Stimulated activated CD4-positive, alpha-beta T cell treated with anti-CD3 and anti-CD28 coated beads, Interleukin-4, amount 100 ng/mL, for 48 hours (primary cell): ENCODE measurements at regions not wholly inside any gene's neighbourhood (a gene's known extent, or its start where the extent isn't known, plus 50 kb on each side); places are given as distances from the start of the nearest gene placed in this dataset.

Experiments
- DNase-seq, 2 donors: peaks; one replicate each; pipeline ENCODE4 v3.0.0-alpha.2; 2020; ENCODE audit warnings: low read depth in 2 of 2

DNA sequence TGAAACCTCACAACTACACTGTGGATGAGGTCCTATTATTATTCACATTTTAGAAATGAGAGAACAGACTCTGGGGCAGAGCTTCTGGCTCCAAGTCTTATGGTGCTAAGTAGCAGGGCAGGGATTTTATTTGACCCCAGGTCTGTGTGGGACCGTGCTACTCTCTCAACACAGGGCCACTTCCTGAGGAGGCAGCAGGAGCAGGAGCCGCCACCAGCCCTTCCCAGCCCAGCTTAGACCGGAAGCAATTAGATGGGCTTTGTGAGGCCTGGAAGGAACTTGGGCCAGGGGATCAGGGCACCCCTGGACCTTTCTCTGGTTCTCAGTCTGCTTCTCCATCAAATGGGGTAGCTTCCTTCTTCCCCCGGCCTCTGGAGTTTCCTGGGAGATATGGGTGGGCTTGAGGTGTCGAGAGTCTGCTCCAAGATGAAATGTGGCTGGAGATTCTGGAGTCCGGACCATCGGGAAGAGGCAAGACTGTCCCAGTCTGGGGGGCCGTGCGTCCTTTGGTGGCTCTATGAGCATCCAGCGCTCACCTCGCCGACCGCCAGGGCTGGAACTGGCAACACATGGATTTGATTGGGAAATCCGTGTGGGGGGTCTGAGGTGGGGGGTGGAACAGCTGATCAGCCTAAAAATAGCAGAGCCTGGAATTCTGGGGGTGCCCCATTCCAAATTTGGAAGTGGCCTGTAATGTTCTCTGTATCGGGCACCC lies 136.8 kb downstream of the FOXD2 start:
- DNase-seq = no peak

DNA sequence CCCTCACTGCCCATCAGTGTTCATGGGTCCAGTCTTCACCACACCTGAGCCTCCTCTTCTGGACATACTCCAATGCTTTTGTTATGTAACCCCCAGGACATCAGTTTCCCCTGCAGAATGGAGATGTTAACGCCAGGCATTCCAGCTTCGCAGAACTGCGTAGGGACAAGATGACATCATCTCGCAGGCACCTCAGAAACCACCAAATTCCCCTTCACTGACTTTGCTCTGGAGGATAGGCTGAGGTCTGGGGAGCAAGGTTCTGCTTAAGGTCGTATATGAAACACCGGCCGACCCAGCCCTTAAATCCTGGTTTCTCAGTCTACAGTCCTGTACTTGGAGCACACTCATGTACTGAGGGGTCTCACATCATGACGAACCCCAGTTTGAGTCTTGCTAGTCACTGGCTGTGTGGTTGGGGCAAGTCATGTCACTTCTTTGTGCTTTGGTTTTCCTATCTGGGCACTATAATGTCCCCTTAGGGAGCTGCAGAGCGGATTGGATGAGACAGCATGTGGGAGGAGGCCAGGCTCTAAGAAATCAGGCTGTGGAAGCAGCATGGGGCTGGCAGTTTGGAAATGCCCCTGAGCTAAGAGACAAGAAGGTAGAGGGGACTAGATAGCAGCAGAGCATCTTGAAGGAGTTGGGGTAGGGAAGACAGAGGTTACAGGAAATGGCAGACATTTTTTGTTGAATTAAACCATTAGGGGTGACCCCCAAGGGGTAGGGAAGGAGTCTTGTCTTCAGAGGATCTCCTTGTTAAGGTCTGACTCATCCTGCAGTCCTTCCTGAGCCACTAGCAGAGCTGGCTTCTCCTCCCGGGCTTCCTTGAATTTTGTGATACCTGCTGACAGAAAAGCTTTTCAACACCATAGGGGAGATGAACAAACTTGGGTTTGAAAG lies 138.3 kb downstream of the FOXD2 start:
- no peak for DNase-seq

DNA sequence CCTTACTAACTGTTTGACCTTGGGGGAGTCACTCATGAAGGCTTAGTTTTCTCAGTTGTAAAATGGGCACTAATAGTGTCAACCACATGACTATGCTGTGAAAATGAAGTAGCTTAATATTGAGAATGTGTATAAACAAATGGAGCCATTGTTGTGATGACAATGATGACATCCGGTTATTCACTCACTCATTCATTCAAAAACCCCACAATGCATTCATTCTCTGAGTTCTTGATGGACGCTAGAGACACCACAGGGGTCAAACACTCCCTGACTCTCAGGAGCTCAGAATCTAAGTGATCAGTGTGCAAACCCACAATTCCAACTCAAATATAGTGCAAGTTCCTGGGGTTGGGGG lies 138.9 kb downstream of the FOXD2 start:
- DNase-seq = no peak

DNA sequence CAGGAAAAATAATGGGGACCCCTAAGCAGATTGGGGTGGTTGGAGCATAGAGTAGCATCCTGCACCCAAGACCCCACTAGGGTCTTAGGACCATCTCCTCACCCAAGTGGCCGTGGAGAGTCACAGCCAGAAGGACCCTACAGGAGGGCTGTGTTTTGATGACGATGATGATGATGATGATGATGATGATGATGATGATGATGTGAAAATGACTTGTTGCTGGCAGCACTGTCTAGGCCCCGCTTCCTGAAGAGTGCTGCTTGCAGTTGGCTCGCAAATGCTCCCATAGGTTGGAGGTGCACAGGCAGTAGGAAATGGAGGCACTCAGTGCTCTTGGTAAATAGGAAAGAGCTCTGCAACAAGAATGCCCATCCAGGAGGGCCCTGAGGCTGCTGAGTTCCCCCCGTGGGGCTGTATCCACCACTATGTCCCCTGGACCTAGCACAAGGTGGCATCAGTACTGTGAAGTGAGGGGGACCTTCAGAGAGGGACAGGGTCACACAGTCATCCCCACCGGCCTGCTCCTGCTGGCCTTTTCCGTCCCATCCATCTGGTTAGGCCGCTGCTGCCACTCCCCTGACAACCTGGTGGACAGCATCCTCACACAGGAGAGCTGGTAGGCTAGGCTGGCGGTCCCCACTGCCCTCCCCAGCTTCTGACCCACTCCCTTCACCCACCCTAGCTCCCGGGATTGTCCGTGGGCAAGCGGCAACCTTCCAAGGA lies 139.6 kb downstream of the FOXD2 start:
- no peak for DNase-seq

- no peak for DNase-seq
Measured at GRCh38 chr1:47578026-47578720, 140.3 kb downstream of the FOXD2 start.

- DNase-seq = no peak
Measured at GRCh38 chr1:47578721-47579419, 141.0 kb downstream of the FOXD2 start.

DNA sequence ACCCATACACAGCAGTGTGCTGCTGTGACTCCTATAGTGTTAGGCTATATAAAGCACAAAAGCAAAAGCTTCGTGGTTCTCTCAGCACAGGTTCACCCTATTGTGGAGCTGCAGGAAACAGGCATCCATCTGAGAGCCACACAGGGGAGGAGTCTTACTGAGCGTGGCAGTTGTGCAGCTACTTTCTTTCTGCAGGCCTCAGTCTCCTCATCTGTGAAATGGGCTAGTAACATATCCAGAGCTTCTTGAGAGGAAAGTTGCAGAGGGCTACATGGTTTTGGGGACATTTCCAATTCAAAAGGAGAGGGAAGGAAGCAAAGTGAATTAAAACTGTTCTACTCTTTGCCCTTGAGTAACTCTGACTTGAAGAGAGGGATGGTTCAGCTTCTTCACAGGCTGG lies 142.0 kb downstream of the FOXD2 start:
- DNase-seq = no peak

- DNase-seq = no peak
Measured at GRCh38 chr1:47580451-47580995, 142.7 kb downstream of the FOXD2 start.

- no peak for DNase-seq
Measured at GRCh38 chr1:47582891-47583608, 145.2 kb downstream of the FOXD2 start.

- DNase-seq = no peak
Measured at GRCh38 chr1:47584249-47584648, 146.4 kb downstream of the FOXD2 start.

DNA sequence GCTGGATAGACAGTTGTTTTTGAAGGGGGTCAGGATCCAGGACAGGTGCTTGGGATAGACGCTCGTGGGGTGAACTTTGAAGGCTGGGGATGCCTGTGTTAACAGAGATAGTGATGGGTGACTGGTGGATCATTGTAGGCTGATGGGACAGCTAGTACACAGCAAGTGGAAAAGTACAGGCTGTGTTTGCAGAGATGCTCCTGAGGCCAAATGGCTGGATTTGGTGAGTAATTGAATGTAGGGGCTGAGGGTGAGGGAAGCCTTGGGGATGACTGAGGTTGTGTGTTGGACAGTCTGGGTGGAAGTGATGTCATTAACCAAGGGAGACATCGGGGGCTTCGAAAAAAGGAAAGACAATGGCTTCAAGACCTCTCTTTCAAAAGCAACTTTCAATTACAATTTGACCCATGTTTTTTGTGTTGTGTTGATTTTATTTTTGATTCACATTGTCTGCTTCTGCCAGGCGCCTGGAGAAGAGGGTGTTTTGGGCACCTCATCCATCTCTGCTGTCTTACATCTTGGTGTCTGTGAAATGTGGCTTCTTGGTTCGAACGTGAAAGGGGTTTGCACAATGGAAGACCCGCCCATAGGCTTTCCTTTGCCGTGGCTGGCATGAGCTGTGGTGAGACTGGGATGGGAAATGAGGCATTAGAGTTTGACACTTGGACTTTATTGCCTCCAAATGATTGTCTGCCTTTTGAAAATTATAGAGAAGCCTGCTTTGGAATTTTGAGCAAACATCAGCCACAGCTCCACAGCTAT lies 147.5 kb downstream of the FOXD2 start:
- no peak for DNase-seq

DNA sequence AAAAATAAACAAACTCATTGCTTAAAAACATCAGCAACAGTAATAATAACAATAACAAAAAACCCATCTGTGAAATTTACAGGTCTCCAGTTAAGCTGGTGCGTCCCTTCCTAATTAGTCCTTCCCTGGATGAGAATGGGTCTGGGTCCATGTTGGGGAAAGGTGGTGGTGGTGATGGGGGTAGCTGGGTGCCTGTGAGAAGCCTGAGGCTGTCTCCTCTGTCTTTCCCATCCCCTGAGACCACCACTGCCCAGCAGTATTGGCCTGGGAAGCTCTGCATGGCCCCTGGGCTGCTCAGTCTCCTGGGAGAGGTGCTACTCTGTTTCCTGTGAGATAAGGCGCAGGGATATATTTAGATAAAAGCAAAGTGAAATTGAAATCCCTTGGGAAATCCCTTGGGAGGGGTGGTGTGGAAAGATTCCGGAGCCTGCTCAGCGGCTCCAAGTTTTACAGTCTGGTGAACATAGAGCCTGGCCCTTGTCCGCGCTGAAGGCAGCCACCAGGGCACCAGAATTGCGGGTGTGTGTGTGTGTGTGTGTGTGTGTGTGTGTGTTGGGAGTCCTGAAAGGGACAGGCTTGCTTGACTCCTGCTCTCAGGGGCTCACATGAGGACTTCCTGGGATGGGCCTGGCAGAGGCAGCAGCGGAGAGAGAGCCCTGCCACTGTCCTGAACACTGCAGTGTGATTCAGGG lies 150.2 kb downstream of the FOXD2 start:
- DNase-seq = no peak

DNA sequence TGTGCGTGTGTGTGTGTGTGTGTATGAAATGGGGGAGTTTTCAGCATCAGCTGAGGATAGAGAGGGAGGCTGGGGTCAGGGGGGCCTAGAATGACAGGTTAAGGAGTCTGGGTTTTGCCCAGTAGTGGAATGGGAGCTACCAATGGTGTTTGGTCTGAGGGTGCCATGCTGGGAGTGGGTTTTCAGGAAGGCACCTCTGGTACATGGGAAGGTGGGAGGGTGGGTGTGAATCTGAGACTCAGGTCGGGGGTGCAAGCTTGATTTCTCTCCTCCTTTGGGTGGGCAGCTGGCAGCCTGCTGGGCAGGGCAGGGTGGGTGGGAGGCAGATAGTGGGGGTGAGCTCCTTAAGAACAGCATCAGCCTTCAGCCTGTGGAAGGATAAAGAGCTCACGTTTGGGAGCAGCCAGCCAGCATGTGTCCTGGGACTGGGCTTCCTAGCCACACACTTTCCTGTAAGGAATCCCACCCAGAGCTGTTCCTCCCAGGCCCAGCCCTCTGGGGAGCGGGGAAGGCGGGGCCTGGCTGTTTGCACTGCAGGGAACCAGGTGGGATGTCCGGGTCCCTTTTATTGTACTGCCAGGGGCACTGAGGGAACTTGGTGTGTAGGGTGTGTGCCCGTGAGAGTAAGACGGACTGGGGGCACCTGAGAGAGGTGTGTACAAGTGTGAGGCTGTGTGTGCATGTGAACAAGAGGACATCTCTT lies 152.8 kb downstream of the FOXD2 start:
- DNase-seq = no peak

DNA sequence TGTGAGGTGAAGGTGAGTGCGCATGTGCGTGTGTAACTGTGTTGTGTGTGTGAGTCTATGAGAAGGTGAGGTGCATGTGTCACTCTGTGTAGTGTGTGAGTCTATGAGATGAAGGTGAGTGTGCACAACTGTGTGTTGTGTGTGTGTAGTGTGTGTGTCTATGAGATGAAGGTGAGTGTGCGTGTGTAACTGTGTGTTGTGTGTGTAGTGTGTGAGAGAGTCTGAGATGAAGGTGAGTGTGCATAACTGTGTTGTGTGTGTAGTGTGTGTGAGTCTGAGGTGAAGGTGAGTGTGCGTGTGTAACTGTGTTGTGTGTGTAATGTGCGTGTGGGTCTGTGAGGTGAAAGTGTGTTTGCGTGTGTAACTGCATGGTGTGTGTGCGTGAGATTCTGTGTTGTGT lies 154.0 kb downstream of the FOXD2 start:
- no peak for DNase-seq

DNA sequence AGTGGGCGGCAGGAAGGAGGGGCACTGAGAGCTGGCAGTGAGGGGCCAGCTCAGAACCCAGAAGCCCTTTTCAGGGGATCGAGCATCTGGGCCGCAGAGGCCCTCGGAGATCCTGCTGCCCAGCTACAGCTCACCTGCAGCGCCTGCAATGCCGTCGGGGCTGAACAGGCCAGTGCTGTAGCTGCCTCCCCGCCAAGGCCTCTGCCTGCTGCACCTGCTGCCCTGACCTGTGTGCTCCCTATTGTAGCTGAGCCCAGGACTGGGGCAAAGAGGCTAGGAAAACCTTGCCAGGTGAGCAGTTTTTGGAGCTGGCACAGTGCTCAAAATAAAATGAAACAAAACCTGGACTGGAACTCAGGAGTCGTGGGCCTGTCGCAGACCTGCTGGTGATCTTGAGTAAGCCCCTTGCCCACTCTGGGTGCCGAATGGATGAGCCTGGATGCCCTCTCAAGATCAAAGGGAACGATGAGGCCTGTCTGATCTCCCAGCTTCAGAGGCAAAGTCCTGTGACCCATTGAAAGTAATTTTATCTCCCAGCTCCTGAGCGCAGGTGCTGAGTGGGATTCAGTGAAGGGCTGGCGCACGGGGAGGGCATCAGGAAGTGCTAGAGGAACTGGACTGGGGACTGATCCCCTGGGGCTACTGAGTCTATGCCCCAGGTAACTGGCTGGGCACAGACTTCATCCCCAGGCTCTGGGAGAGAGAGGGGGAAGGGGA lies 154.6 kb downstream of the FOXD2 start:
- no peak for DNase-seq

- DNase-seq = no peak
Measured at GRCh38 chr1:47593013-47593568, 155.2 kb downstream of the FOXD2 start.

- DNase-seq = no peak
Measured at GRCh38 chr1:47593598-47594285, 155.9 kb downstream of the FOXD2 start.
